ENCODE measurements at regions not wholly inside any gene's neighbourhood (a gene's known extent, or its start where the extent isn't known, plus 50 kb on each side); places are given as distances from the start of the nearest gene placed in this dataset.

DNA sequence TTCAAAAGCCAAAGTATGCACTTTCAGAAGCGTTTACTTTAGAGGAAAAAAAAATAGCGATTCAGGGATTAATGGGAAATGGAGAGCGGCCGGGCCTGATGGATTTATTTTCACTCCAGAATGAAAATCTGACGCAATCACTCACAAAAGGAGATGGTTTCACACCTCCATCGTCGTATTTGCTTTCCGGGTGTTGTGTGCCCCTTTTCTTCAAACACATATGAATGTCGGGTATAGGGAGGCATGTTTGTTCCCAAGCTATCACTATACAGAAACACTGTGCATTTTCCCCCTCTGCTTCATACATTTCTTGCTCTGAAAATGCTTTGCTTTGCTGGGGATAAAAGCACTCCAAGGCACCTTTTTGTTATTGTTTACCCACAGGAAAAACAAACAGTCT, 562.2 kb upstream of the ZFHX3 start:
- intact Hi-C loops (cut with micrococcal nuclease): no loop called here

DNA sequence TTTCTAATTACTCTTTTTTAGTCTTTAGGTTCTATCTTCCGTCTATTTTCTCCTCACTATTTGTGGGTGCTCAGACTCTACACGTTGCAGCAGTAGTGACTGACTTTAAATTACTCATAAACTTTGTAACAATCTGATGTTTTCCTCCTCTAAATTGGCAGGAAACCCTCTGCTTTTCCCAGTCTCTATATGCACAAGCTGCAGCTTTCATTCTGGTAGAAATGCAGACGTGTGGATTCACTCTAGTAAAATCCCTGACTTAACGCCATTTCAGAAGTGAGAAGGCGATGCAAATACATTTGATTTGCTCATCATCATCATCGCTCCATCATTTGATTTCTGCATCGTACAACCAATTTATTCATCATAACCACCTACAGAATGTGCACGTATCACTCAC, 561.0 kb upstream of the ZFHX3 start:
- intact Hi-C loops (cut with micrococcal nuclease): no loop called here

DNA sequence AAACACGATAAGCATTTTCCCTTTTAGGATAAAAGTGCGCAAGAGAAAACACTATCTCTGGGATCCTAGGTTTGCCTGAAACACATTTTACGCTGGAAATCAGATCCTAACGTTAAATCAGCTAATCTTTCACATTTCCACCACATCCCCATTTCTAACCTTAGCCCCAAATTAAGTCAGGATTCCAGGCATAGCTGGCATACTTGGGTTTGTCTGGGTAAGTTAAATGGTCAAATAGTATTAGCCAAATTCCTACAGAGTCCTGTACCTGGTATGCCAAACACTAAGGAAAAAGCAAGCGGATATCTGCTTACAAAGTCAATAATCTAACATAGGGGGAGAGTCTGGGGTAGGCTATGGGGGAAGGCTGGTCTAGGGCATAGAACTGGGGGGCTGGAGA, 557.4 kb upstream of the ZFHX3 start:
- intact Hi-C loops (cut with micrococcal nuclease): no loop called here

DNA sequence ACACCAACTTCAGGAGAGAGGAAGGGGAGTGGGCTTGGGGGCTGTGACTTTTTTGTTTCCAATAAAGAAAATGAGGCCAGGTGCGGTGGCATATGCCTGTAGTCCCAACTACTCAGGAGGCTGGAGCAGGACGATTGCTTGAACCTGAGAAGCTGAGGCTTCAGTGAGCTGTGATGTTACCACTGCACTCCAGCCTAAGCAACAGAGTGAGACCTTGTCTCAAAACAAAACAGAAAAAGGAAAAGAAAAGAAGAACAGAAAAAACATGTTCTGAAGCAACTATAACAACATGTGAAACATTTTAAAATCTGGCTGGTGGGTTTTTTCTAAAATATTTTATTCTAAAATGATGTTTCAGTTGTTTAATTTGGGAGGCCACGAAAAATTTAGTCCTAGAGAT, 554.0 kb upstream of the ZFHX3 start:
- intact Hi-C loops (cut with micrococcal nuclease): no loop called here

DNA sequence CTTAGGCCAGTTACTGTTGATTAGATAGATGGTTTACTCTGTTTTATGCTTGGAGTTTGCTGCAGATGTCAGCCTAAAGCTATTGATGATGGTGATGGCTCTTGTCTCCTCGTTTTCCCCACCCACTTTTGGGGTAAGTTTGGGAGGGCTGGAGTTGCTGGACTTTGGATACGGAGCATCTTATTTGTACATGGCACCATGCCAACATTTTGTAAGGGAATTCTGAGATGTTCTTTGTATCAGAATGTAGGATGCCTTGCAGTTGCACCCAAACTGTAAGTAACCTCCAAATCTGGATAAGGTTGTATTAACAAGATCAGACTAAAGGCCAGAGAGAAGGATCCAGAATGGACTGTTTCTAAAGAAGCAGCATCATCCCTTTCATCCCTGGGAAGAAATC, 551.9 kb upstream of the ZFHX3 start:
- intact Hi-C loops (cut with micrococcal nuclease): no loop called here

DNA sequence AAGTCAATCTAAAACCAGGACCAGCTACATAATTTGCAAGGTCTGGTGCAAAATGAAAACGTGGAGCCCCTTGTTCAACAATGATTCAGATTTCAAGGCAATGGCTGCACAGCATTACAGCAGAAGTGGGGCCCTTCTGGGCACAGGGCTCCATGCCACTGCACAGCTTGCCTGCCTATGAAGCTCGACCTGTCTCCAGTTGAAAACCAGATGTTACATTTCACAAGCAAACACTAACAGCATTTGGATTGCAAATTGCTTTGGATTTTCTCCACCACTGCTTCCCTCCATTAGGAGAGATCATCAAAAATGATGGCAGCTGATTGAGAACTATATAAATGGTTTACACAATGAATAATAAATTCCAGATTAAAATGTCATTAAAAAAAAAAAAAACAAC, 551.4 kb upstream of the ZFHX3 start:
- intact Hi-C loops (cut with micrococcal nuclease): no loop called here

DNA sequence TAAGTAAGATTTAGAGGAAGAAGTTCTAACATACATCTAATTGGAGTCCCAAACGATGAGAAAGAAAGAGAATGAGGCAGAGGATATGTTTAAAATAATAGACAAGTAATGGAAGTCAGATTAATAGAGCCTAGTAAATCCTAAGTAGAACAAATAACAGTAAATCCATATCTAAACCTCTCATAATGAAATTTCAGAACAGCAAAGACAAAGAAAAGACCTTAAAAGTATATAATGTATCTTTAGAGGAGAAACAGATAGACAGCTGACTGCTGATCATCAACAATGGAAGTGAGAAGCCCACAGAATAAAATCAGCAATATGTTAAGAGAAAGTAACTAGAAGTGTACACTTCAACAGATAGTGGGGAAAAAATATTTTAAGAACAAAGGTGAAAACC, 536.2 kb upstream of the ZFHX3 start:
- intact Hi-C loops (cut with micrococcal nuclease): no loop called here

DNA sequence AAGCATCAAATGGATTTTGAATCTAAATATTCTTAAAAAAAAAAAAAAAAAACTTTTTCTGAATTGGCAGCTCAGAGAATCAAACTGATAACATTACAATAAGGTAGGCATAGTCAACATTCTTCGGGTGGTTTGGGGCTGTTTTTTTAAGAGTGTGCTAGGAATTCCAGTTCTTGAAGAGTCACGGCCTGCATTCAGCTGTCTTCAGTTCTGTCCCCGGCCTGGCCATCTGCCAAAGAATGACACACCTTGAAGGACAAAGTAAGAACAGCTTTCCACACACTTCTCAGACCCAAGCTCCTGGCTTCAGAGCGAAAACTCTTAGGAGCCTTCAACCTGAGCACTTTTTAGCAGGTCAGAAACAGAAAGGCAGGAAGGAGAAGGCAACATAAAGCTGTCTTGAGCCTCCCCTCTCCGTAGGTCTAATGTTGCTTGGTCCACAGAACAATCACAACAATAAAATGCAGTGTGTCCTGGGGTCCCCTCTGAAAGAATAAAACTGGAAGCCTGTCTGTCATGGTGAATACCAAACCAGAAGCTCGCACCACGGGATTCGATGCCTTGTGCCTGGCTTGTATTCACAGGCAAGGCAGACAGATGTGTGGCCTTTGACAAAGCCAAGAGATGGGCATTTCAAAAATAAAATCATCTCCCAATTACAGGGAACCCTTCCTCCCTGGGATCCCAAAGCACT, 524.4 kb upstream of the ZFHX3 start:
- intact Hi-C loops (cut with micrococcal nuclease): no loop called here

DNA sequence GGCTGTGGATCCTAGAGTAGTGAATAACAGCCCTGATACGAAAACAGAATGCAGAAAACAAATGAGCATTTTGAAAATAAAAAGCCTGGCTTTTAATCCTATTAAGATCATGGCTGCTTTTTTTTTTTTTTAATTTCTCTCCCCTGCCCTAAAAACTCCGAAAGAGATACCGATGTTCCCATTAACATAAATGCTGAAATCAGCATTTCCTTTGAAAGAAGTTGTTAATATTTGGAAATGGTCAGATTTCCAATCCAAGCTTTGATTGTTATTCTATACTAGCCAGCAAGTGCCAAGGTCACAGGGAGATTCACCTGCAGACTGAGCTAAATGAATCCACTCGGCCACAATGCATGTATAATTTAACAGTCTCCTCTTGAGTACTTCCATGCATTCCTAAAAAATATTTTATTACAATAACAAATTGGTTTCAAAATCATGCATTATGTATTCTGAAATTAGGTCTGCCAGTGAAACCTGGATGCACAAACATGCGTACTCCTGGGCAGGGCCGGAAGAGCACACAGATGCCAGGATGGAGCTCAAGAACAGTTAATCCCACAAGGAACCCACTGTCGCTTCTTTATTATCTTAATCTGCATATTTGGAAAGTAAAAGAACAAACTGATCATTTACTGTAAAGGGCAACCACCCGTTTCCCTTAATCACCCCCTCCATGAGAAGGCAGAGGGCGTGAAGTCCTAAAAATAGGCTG, 521.5 kb upstream of the ZFHX3 start:
- intact Hi-C loops (cut with micrococcal nuclease): no loop called here

DNA sequence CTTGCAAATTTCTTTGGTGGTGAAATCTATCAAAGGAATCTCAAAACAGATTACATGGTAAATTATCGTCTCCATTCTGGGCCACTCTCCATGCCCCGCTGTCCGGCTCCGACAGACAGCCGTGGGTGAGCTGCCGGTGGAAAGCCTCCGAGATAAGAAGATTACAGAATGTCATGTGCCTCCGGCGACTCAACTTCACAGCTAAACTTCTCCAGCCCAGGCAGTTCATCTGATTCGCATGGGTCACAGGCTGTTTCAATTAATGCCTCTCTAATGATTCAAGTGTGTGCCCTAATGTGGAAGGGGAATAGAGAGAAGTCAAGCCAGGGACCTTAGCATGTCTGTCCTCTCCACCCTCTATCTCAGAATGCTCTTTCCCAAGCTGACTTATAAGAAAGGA, 520.8 kb upstream of the ZFHX3 start:
- intact Hi-C loops (cut with micrococcal nuclease): no loop called here

DNA sequence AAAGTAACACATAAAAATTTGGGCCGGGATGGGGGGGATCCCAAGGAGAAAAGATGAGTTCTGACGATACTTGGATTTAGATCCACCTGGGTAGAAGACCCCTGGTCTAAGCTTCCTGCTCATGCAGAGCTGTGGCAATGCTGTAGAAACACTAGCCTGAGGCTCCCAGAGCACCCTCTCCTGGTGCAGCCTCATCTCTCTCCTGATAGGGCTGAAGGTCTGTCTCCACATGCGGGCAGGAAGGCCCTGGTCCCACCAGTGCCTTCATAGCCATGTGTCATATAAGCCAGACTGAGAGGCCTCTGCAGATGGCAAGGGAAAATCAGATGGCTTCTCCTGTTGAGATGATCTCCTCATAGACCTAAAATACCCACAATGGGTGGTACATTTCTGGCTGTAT, 518.0 kb upstream of the ZFHX3 start:
- intact Hi-C loops (cut with micrococcal nuclease): no loop called here

DNA sequence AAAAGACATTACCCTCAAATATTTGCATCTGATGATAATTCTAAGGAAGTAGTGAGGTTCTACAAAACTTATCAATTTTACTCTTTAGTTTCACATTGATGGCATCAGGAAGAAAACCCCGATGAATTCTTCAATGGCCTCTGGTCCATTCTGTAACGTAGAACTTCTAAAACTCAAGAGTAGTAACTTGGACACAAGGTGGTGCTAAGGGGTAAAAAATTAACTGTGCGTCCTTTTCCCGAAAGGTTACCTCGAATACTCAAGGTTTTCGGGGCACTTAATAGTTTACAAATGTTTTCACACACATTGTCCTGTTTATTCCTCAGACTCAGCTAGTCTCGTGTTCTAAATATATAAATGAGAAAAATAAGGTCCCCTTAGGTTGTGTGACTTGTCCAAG, 517.3 kb upstream of the ZFHX3 start:
- intact Hi-C loops (cut with micrococcal nuclease): no loop called here

DNA sequence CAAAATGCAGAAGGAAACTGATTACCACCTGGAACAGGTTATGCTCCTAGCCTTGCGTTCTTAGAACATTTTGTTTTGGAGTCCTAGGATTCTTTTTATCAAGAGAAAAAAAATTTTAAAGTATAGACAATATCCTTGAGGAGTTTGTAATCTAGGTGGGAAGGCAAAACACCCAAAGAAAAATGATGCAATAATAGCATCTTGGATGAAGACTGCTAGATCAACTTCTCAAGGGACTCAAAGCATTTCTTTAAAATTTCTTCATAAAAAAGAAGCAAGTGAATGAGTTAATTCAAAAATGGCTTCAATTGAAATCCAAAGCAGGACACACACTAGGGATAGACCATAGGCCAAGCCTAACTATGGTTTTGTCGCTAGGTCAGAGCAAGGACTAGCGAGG, 515.8 kb upstream of the ZFHX3 start:
- intact Hi-C loops (cut with micrococcal nuclease): no loop called here

DNA sequence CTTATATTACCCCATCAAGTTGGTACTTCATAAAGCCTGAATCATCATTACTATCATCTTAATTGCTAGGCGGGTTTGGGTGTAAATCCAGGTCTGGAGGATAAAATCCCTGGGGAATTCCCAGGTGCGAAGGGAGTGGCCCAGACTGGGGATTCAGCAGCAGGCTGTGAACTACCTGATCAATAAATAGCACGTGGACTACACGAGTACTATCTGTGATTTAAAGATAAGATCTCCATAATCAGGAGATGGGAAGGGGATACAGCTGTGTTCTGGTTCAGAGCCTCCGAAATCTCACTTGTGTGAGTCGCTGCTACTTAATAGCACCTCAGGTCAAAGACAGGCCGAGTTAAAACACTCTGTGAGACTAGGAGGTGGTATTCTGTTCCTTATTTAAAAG, 512.6 kb upstream of the ZFHX3 start:
- intact Hi-C loops (cut with micrococcal nuclease): no loop called here

DNA sequence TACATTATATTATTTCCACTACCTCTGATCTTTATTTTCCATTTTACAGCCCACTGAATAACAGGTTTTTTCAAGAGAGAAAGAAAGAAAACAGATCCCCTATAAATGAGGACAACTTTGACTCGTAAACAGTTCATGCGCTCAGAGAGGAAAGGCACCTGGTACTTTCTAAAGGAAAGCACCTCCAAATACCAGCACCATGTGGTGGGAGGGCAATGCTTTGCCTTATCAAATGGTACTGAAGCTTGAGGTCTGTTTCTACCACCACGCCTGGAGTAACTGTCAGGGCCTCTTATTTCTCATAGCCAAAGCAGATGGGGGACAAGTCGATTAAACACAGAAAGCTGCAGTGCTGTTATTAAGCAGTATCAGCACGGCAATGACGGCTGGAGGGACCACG, 510.3 kb upstream of the ZFHX3 start:
- intact Hi-C loops (cut with micrococcal nuclease): no loop called here

DNA sequence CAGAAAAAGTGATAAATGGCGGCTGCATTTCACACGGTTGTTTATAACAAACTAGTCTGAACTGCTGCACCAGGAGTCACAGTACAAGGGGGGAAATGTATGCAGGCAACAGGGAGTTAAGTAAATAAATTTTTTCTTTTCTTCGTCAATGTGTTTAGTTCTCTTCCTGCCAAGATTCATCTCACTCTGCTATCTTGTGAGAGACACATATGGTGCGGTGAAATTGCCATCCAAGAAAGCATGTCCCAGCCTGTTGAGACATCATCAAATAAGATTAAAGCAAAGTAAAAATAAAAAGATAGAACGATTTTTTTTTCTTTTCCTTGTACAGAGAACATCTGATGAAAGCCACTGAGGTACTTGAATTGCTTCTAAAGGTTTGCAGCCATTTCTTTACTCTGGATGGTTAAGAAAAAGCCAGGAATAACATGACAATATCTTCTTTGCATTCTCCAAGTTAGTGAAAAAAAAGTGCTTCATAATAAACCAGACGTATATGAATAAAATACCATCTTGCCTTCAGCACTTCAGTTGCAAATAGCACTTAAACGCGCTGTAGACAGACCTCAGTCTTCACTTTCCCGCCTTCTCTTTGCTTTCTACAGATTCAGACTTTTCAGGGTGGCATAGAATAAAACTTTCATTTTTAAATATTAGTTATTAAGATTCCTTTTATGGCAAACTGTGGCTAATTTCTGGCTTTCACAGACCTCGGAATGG, 506.2 kb upstream of the ZFHX3 start:
- intact Hi-C loops (cut with micrococcal nuclease): no loop called here

DNA sequence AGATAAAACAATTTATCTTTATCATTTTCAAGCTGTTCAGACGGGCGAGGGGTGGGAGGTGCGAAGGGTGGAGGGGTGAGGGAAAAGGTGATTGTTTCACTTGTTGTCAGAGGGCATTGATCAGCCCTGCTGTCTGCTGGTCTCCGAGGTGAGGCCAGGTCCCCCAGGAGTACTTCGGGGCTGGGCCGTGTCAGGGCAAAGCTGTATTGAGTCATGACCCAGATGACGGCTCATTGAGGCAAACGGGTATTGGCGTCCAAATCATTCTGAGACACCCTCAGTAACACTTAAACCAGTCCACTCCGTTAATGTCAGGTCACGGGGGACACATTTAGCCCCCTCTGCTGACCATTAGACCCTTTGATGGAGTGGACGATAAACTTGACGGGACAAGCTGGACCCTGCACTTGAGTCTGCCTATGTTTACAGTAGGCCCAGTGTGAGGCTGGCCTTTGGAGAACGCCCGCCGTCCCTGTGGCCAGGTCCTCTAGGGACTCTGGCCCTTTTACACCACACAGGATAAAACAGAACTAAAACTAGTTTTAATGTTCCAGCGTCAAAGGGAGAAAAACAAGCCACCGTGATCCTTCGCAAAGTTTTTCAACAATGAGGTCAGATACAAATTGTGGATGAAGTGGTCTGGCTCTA, 502.2 kb upstream of the ZFHX3 start:
- intact Hi-C loops (cut with micrococcal nuclease): no loop called here

DNA sequence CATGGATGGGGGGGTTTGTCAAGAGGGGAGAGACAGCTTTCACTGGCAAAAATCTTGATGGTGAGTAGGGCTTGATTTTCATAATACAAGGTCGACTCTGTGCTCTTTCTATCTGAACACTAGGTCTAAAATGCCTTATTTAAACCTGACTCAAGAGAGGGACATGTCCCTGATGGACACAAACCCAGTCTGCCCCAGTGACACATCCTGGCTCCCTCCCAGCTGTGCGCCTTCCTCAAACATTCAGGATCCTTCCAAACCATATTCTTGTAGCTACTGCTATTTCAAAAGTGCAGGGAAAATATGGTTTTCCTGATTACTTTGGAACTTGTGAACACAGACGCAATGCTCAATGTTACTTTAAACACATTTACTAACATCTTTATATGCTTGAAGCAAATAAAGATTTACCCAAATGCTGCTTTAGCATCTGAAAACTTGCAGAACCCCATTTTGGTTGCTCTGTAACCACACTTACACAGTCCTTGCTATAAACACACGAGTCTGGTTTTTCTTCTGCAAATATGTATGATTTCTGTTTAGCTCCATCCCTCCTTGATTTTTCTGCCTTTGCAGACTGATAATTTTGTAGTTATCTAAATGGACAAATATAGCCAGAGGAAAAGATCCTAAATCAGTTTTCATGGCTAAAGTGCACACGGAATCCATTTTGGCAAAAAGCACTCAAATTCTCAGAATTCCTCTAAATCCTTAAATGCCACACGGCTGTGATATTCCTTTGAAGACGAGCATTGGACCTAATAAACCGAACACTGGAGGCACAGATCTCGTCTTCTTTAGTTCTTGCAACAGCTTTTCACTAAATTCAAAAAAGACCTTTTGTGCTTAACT, 499.9 kb upstream of the ZFHX3 start:
- intact Hi-C loops (cut with micrococcal nuclease): no loop called here

DNA sequence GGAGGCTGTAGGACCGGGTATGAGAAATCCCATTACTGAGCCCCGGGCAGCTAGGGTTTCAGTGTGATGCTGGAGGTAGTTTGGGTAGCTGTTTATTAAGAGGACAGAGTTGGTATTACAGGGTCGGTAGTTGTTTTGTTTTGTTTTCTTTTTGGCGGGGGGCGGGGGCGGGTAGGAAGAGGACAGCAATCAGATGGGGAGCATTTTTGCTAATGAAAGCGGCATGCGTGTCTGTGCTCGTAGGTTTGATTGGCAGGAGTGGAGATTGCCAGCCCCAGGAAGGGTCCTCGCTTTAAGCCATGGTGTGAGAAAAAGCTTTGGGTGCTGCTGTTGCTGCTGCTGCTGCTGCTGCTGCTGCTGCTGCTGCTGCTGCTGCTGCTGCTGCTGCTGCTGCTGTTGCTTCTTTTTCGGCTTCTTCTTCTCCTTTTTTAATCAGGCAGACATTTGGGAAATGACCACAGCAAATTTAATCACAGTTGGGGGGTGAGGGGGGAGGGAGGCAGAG, 498.5 kb upstream of the ZFHX3 start:
- intact Hi-C loops (cut with micrococcal nuclease): no loop called here

DNA sequence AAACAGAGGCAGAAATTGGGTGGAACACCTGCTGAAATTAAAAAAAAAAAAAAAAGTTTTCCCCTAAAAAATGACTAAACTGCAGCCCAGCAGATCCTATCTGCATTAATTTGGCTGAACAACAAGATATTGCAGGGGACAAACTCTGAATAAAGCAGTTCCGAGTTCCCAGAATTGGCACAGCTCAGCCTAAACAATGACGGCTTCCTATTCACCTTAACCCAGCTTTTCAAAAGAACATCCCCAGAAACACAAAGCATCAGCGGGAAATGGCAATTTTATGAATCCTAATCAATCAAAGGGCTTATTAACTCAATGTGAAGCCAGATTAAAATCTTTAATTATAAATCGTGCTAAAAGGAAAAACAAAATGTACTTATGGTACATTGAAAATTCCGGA, 497.8 kb upstream of the ZFHX3 start:
- intact Hi-C loops (cut with micrococcal nuclease): no loop called here

DNA sequence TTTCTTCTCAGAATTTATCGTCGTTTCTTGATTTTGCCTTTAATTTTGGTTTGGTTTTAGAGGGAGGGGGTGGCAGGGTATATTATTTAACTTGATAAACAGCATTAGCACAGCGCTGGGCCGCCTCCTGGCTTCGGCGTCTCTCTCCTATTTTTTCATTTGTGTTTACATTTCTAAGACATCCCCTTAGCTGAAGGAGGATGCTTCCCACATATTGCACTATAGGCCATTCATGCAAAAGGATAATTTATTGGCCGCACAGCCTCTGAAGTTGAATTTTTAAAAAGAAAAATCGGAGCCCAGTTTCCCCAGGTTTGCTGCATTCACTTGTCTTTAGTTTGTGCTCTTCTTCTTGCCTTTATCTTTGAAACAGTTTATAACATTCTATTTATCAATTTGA, 497.4 kb upstream of the ZFHX3 start:
- intact Hi-C loops (cut with micrococcal nuclease): no loop called here
